HG03066 (cell line): ENCODE measurements at regions not wholly inside any gene's neighbourhood (a gene's known extent, or its start where the extent isn't known, plus 50 kb on each side); places are given as distances from the start of the nearest gene placed in this dataset.
"Not testable (repeated sequence)": the region's sequence is repeated elsewhere in the genome, so short reads cannot be mapped to it uniquely, and the experiment has no call there.

ENCODE experiments used
- ATAC-seq: cut with Tn5 transposase; IDR thresholded peaks from one replicate; pipeline ENCODE4 v1.9.1; 2021; ENCODE audit warnings: low read depth; ENCODE audit not compliant: unreplicated experiment

DNA sequence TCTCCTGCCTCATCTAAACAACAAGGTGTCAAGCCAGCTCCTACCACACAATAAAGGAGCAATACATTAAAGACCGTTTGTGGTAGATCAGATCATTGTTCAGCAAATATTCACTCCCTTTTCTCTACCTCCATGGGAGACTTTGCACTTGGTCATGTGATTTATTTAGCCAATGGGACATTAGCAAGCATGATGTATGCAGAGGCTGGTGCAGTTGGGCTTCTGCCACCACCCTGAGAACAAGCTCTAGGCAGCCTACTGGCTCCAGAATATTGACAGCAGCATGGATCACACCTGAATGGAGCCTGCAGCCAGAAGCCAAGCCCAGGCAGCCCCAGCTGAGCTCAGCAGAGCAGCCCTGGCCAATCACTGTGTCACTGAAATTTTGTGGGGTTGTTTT is 99.4 kb upstream of the UBE2E2 start:
- ATAC-seq: no peak

DNA sequence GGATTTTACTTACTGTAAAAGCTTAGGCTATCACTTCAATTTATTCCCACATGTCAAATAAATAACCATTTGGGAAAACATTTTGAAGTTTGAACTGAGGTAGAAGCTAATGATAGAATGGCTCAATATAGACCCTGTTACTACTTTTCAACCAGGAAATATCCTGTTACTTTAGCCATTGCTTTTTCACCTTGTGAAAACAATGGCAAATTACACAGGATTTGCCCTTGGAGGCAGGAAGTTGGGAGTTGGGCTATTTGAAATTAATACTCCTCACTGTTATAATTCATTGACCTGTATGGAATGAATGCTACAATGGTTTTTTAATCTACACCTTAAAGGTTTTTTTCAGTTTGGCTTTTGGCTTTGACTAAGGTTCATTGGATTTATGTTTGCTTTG is 98.1 kb upstream of the UBE2E2 start:
- ATAC-seq: no peak

DNA sequence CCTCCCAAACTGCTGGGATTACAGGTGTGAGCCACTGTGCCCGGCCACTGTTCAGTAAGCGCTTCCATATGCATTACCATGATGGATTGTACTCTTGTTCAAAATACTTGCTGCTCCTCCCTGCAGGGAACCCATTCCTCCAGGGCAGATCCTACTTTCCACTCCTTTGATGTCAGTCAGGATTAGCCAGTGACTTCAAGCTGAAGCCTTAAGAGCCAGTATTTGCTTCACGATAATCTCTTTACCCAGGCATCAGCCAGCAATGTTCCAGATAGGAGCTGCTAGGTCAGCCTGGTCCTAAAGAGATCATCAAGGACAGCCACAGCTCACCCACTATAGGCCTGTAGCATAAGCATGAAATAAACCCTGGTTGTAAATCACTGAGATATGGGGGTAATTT is 96.5 kb upstream of the UBE2E2 start:
- ATAC-seq: no peak

DNA sequence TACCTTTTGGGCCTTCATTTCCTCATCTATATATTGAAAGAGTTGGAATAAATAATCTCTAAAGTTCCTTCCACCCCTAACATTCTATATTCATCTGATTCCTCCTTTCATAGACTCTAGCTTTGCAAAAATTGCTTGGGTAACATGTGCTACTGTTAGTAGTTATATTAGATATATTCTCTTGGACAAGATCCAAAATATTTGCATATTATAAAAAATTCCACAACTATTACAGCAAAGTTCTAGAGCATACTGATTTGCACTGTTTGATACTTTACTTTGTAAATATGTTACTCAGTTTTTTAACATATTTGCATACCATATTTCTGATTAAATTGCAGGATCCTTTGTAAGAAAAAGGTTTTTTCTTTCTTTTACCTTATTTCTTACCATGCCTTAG is 95.9 kb upstream of the UBE2E2 start:
- ATAC-seq: no peak

DNA sequence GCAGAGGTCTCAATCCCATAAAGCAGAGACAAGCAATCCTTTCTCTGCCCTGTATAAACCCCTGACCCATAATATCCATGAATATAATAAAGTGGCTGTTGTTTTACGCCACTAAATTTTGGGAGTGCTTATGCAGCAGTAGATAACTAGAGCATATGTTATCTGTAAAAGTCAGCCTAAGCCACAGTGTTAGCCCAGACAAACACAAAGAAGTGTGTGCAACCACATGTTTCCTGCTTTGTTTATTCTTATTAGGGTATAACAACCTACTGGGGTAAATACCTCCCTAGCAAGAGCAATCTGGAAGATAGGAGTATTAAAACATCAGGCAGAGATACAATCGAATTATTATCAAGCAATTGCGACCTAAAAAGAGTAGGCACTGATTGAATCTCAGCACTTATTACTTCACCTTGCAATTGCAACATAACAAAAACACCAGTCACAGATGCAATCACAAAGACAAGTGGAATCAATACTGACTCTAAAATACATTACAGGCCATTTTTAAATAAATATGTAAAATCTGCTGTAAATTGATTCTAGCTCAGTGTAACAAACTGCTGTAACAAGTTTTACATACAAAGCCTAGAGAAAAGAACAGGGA is 94.6 kb upstream of the UBE2E2 start:
- no peak for ATAC-seq

DNA sequence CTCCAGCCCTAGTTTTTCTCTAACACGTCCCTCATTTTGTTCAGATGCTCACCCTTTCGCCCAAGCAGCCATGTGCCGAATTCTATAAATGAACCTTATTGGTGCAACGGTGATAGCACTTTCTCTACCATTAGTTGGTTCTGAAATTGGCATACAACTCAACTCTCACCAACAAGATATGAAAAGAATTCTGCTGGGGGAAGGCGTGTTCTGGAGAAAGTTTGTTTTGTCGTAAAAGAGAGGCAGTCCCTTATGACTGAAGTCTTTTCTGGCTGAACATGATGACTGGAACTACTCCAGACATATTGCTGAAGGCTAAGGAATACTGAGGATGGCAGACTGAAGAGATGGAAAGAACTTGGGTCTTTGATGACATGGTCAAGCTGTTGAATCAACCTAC is 91.8 kb upstream of the UBE2E2 start:
- ATAC-seq: no peak

DNA sequence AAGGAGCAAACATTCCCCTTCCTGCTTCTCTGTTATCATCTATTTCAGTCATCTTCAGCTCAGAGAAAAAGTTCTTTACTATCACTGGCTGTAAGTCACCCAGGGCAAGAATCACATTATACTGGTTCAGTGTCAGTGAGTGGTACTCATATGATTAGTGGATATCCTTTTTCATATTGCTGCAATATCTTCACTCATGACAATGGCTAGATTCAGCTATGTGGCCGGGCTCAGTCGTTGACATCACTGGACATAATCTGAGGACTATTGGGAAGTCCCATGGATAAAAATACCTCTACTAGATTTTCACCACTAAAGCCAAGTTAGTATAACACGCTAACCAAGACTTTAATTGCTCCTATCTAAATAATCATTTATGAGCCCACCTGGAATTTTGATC is 91.3 kb upstream of the UBE2E2 start:
- no peak for ATAC-seq

DNA sequence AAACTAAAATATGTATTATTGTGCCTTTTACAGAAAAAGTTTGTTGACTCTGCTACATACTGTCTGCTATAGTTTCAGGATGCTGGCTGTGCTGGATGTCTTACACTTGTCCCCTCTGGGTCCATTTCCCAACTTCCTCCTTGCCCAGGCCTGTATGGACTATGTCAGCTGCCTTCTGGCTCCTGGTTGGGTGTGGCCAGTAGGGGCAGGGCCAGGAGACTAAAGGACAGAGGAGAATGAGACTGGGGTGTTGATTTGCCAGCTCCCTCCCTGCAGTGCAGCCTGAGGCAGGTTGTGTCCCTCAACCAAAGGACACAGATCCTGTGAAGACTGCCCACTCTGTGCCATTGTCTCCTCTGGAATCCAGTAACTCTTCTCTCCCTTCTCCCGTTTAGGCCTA is 90.6 kb upstream of the UBE2E2 start:
- ATAC-seq: no peak

DNA sequence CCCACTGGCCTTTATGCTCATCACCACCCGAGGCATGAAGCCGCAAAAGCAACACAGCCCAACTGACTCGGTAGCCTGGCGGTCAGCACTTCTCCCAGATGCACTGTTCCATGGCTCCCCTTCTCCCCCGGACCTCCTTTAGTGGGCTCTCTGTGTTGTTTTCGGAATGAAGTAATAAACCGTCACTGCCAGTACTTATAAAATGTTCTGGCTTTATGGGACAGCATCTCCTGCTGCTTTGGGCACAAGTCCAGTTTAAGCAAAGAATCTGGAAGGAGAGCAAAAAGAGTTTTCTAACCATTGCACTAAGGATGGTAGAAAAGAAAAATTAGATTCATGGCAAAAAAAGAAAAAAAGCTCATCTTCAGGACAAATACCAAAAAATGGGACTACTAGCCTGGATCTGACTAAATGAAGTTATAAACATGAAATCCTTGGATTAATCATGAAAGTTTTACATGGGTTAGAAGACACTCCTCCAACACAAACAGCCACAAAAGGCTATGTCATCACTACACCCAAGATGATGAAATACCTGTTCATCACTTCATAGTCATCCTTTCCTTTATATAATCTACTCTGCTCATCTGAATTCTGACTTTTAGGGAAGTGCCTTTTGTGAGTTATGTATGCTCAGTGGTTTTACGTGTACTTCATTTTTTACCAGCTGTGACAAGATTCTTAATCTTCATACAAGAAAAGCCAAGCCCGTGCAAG is 89.5 kb upstream of the UBE2E2 start:
- no peak for ATAC-seq

DNA sequence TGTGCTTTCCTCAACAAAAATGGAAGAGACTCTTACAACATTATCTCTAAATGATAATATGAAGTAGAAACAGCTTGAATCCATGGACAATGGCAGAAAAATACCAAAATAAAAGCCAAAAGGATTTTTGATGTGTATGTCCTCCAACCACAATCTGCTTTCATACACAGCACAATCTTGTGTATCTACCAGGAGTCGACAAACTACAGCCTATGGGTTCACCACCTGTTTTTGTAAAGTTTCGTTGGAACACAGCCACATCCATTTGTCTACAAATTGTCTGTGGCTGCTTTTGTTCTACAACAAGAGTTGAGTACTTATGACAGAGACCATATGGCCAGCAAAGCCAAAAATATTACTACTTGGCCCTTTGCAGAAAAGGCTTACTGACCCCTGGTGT is 88.7 kb upstream of the UBE2E2 start:
- no peak for ATAC-seq

DNA sequence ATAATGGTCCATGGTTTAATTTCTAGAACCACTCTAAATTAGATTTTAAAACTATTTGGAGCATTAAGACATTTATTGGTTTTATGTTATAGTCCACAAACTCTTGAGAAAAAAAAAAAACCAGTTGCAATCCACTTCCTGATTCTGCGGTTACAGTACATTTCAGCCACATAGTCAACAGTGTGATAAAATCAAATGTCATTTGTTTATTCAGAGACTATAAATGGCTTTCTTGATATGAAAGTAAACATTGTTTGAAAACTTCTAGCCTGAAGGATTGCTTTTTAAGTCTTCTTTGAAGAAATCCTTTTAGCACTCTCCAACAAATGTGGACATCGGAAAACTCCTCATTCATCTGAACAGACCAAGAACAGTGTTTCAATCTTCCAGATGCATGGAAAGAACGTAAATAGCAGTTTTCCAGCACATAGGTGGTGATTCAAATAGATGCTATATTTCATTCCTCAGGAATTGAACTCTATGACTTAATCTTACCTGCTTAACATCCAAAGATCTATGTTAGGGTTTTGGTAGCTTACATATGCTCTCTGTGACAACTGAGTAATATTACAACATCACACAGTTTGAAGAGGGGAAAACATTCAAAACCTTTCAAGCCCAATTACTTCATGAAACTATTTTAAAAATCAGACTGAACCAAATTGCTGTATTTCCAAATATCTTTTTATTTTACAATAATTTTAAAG is 87.8 kb upstream of the UBE2E2 start:
- no peak for ATAC-seq

DNA sequence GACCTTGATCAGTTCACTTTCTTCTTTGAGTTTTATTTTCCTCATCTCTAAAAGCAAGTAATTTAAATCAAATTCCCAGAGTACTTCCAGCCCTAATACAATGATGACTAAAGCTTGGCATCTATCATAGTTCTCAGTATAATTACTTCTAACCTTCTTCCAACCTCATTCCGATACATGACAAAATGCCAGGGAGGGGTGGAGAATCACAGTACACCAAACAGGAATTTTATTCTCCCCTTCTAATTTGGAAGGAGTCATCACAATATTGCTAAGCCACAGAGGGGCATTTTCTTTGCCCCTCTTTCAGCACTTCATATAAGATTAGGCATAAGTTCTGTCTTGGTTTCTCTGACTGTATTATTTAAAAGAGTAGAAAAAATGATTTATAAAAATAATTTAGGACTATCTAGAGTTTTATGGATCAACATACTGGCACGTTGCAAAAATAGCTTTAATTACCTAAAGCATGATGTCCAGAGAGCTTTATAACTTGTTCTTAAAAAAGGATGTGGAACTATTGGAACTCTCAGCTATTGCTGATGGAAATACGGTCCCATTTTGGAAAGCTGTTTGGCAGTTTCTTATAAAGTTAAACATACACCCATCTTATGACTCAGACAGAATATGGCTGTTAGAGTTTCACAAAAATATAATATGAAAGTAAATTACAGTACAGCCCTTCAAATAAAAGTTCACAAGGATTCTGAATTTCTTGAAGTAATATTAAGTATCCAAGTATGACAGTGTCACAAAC is 86.9 kb upstream of the UBE2E2 start:
- no peak for ATAC-seq

DNA sequence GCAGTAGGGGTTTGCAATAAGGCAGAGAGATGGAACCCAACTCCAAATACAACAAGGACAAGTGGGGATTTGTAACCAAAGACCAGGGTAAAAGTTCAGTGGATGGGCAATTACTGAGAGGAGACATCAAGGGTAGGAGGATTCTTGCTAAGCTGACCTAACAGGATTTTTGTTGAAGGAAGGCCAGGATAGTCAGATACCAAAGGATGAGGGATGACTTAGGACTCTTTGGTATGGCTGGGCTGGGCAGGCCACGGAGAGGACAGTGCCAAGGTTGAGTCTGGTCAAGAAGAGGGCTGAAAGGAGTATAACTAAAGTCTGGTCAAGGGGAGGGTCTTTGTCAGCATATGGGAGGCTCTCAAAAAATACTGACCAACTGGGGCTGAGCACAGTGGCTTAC is 85.3 kb upstream of the UBE2E2 start:
- no peak for ATAC-seq

DNA sequence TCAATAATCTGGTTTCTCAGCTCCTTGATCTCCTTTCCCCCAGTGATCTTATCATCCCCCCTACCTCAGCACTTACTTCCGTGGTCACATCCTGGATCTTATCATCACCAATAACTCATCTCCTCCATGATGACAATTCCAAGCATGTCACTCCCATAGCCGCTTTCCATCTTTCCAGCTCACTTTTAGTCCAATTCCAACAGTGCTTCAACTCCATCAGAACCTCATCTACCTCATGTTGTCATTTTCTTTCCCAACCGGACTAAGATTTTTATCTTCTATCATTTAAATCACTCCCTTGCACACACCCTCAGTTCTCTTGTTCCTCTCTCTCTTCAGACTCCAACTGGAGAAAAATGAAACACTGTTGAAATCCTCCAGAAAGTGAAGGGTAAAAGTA is 75.9 kb upstream of the UBE2E2 start:
- no peak for ATAC-seq

DNA sequence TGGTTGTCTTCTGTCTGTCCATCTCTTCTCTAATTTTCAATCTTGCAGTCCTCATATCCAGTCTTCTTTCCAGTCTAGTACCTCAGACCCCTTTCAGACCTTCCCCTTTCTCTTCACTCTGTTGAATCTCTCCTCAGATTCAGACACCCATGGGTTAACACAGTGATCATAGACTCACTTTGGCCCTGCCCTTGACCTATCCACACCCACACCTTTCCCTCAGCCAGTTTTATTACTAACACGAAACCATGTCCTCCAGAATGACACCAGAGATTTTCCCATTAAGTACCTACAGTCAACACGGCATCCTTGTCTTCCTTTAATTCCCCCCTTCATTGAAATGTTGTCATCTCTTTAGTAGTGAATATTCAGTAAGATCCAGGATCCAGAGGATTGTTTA is 74.5 kb upstream of the UBE2E2 start:
- ATAC-seq: no peak

DNA sequence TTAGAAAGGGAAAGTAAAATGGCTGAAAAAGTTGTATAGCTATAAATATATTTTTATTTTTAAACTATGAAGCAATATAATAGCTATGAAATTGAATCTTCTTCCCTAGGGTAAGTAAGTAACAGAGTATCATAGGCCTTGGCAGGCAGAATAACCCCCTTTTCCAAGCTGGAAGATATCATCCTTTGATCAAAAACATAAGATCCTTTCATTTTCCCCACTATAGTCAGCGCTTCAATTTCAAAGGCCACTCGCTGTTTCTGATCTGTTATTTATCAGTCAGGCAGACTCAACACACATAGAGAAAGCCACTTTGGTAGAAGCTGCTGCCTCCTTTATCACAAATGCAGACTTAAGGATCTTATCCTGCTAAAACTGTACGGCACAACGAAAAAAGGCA is 74.0 kb upstream of the UBE2E2 start:
- ATAC-seq: no peak

DNA sequence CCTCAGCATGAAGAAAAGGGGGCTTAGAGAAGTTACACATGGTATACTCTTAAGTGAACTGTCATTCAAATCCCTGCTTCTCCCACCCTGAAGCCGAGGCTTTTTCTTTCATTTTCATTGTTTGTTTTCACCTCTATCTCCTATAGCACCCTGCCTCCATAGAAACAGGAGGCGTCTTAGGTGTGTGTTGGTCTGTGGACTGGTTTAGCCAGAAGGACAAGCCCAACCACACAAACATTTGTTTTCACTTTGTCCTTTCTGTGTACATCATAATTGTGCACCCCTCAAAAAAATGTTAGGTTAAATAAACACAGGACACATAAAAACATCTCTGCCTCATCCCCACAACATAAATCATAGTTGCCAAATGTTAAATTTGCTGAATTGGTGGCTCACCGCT is 73.3 kb upstream of the UBE2E2 start:
- ATAC-seq: no peak

DNA sequence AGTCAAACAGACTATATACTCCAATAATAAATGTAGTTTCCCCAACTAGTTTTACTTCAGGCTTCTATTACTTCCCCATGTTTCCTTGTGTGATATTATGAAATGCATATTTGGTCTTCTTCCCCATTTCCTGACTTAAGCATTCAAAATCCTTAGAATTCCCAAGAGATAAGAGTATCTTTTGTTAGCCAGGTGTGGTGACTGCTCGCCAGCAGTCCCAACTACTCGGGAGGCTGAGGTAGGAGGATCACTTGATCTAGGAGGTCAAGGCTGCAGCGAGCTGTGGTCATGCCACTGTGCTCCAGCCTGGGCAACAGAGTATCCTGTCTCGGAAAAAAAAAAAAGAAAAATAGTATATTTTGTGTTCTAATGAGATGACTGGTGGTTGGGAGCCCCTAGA is 72.7 kb upstream of the UBE2E2 start:
- ATAC-seq: no peak

DNA sequence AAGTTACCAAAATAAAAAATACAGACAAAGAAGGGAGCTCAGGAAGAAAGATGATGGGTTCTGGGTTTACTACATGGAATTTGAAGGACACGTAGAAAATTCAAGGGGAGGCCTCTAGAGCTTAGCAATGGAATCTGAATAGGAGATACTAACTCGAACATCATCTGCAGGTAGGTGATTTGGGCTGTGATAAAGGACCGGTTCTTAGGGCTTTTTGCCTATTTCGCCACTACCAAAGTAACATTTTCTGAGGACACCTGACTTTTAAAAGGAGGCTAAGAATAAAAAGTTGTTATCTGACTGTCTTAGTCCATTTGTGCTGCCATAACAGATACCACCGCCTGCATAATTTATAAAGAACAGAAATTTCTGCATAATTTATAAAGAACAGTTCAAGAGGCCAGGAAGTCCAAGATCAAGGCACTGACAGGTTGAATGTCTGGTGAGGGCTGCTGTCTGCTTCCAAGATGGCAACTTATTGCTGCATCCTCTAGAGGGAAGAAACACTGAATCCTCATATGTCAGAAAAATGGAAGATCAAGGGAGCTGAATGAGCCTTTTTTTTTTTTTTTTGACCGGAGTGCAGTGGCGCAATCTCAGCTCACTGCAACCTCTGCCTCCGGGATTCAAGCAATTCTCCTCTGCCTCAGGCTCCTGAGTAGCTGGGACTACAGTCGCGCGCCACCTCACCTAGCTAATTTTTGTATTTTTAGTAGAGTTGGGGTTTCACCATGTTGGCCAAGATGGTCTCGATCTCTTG is 67.9 kb upstream of the UBE2E2 start:
- no peak for ATAC-seq

DNA sequence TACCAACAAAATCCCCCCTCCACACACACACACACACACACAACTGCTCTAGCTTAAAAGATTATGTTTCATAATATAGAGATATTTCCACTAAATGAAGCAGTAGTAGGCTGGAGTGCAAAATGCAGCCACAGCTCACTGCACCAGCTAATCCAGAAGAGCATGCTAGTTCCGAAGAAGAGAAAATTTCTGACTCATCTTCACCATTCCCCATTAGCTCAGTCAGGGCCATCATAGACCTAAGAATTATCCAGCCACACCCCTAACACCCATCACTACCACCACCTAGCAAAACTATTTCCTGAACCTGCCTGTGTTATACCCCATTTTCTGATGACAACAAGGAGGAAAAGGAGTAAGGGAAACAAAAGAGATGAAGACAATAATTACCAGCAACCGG is 67.1 kb upstream of the UBE2E2 start:
- no peak for ATAC-seq

DNA sequence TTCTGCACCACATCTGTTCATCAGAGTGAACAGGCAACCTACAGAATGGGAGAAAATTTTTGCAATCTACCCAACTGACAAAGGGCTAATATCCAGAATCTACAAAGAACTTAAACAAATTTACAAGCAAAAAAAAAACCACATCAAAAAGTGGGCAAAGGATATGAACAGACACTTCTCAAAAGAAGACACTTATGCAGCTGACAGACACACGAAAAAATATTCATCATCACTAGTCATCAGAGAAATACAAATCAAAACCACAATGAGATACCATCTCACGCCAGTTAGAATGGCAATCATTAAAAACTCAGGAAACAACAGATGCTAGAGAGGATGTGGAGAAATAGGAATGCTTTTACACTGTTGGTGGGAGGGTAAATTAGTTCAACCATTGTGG is 59.1 kb upstream of the UBE2E2 start:
- ATAC-seq: not testable (repeated sequence)
